Uterus (tissue), 2 donors: ENCODE measurements at regions not wholly inside any gene's neighbourhood (a gene's known extent, or its start where the extent isn't known, plus 50 kb on each side); places are given as distances from the start of the nearest gene placed in this dataset.

Experiments
- CTCF ChIP-seq, 4 experiments: fragments of 200-600 bp in 2 of 4; fragments of 450-650 bp in 2 of 4; sonication (generic) in 2 of 4; IDR thresholded peaks; one replicate each; pipeline ENCODE4 v1.5.1; 2016 to 2019; ENCODE audit warnings: antibody characterized with exemption in 4 of 4, mild to moderate bottlenecking in 2 of 4, moderate library complexity in 1 of 4
- POLR2A ChIP-seq, 2 donors: fragments of 450-650 bp; IDR thresholded peaks; one replicate each; pipeline ENCODE4 v1.6.1; 2016; ENCODE audit warnings: antibody characterized with exemption in 2 of 2, mild to moderate bottlenecking in 1 of 2, moderate library complexity in 1 of 2

DNA sequence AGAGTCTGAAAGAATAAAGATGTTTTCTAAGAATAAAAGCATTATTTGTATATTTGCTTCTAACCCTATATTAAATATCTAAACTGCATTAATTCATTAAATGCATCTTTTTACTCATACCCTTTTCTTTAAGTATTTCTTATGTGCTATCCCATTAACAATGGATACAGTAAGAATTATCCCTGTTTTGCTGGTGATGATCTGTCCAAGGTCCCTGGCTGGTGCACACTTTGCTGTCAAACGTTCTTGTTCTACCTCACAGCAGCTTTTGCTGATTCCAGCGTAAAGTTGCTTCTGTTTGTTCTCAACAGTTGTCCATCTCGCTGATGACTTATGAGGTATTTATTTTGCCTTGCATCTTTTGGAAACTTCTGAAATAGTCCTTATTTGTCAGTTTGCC, 504.0 kb downstream of the PLCL1 start:
- TF ChIP-seq CTCF (IDR thresholded peaks at IDR 0.05) (no peak), POLR2A (IDR thresholded peaks at IDR 0.05) (no peak)
